Activated CD4-positive, alpha-beta T cell treated with anti-CD3 and anti-CD28 coated beads for 1 hour (primary cell): ENCODE measurements at regions not wholly inside any gene's neighbourhood (a gene's known extent, or its start where the extent isn't known, plus 50 kb on each side); places are given as distances from the start of the nearest gene placed in this dataset.
"Not testable (repeated sequence)": the region's sequence is repeated elsewhere in the genome, so short reads cannot be mapped to it uniquely, and the experiment has no call there.

Experiments used
- DNase-seq: peaks from one replicate; pipeline ENCODE4 v3.0.0-alpha.2; 2020

GRCh38 chr5:142402752-142403318 is 78.0 kb upstream of the SPRY4 start:
- DNase-seq: no peak

GRCh38 chr5:142400415-142400814 is 75.6 kb upstream of the SPRY4 start:
- no peak for DNase-seq

GRCh38 chr5:142399891-142400290 is 75.1 kb upstream of the SPRY4 start:
- DNase-seq: no peak

GRCh38 chr5:142398730-142399055 is 73.9 kb upstream of the SPRY4 start:
- no peak for DNase-seq

- not testable (repeated sequence) for DNase-seq
Measured at GRCh38 chr5:142398011-142398729, 73.3 kb upstream of the SPRY4 start.

GRCh38 chr5:142397178-142397577 is 72.4 kb upstream of the SPRY4 start:
- no peak for DNase-seq

- no peak for DNase-seq
Measured at GRCh38 chr5:142396436-142397038, 71.7 kb upstream of the SPRY4 start.

- no peak for DNase-seq
Measured at GRCh38 chr5:142395334-142395733, 70.5 kb upstream of the SPRY4 start.

- no peak for DNase-seq
Measured at GRCh38 chr5:142391058-142391845, 66.4 kb upstream of the SPRY4 start.

- DNase-seq: no peak
Measured at GRCh38 chr5:142390334-142390733, 65.5 kb upstream of the SPRY4 start.

GRCh38 chr5:142388696-142389095 is 63.9 kb upstream of the SPRY4 start:
- DNase-seq: no peak

GRCh38 chr5:142387024-142387682 is 62.3 kb upstream of the SPRY4 start:
- DNase-seq: no peak

GRCh38 chr5:142386137-142387023 is 61.6 kb upstream of the SPRY4 start:
- no peak for DNase-seq

- DNase-seq: no peak
Measured at GRCh38 chr5:142385194-142385593, 60.4 kb upstream of the SPRY4 start.

- DNase-seq: no peak
Measured at GRCh38 chr5:142384014-142384413, 59.2 kb upstream of the SPRY4 start.

- no peak for DNase-seq
Measured at GRCh38 chr5:142382186-142382585, 57.4 kb upstream of the SPRY4 start.

- no peak for DNase-seq
Measured at GRCh38 chr5:142378737-142379634, 54.2 kb upstream of the SPRY4 start.

GRCh38 chr5:142375944-142376411 is 51.2 kb upstream of the SPRY4 start:
- DNase-seq: no peak
